Naive thymus-derived CD4-positive, alpha-beta T cell (primary cell): ENCODE measurements at regions not wholly inside any gene's neighbourhood (a gene's known extent, or its start where the extent isn't known, plus 50 kb on each side); places are given as distances from the start of the nearest gene placed in this dataset.

Experiments
- ATAC-seq: fragments of 150-1000 bp; cut with Tn5 transposase; 2 replicates; pipeline ENCODE4 v1.10.0; 2021; ENCODE audit warnings: mild to moderate bottlenecking, moderate library complexity
- CTCF ChIA-PET: fragments of 350-600 bp; sonication (Branson Sonifier 250); formaldehyde crosslinking; loops from one replicate; lab custom pipeline; 2021; ENCODE audit warnings: antibody characterized with exemption; lab: Charles Lee
- POLR2A ChIA-PET: fragments of 350-600 bp; sonication (Branson Sonifier 250); formaldehyde crosslinking; loops from one replicate; lab custom pipeline; 2021; ENCODE audit warnings: antibody characterized with exemption, inconsistent platforms; lab: Charles Lee
- DNase-seq, 9 donors: peaks; one replicate each; pipeline versions ENCODE4 v3.0.0 to v3.0.0-alpha.2; 2020 to 2022; ENCODE audit warnings: mixed read lengths in 1 of 9
- H3K27ac ChIP-seq: one replicate; pipeline ENCODE4 v1.7.0; 2013; ENCODE audit warnings: mild to moderate bottlenecking, low read depth, low read length, moderate library complexity
- H3K27me3 ChIP-seq, 2 donors: one replicate each; pipeline ENCODE4 v1.7.0; 2013; ENCODE audit warnings: low read length in 2 of 2, mild to moderate bottlenecking in 2 of 2, moderate library complexity in 2 of 2; ENCODE audit not compliant: control insufficient read depth in 2 of 2, insufficient read depth in 2 of 2
- H3K36me3 ChIP-seq, 3 experiments: 1 replicate in 2 of 3; 2 replicates in 1 of 3; pipeline ENCODE4 v1.7.0; 2013; ENCODE audit warnings: low read length in 3 of 3, mild to moderate bottlenecking in 3 of 3, moderate library complexity in 1 of 3; ENCODE audit not compliant: insufficient read depth in 3 of 3, control insufficient read depth in 2 of 3
- H3K4me1 ChIP-seq, 2 donors: one replicate each; pipeline ENCODE4 v1.7.0; 2013; ENCODE audit warnings: low read length in 2 of 2, mild to moderate bottlenecking in 2 of 2, moderate library complexity in 1 of 2; ENCODE audit not compliant: control insufficient read depth in 2 of 2, insufficient read depth in 2 of 2
- H3K4me3 ChIP-seq: 2 replicates; pipeline ENCODE4 v1.7.0; 2013; ENCODE audit warnings: mild to moderate bottlenecking, low read length
- H3K9me3 ChIP-seq, 3 experiments: 1 replicate in 2 of 3; 2 replicates in 1 of 3; pipeline ENCODE4 v1.7.0; 2013; ENCODE audit warnings: low read length in 3 of 3; ENCODE audit not compliant: control insufficient read depth in 2 of 3
- H3K27ac Mint-ChIP-seq, 9 donors: one replicate each; pipeline ENCODE4 v1.8.0; 2020 to 2022; ENCODE audit warnings: mixed read lengths in 9 of 9, mild to moderate bottlenecking in 8 of 9, moderate library complexity in 5 of 9, inconsistent platforms in 2 of 9
- H3K27me3 Mint-ChIP-seq, 5 donors: one replicate each; pipeline ENCODE4 v1.8.0; 2021 to 2022; ENCODE audit warnings: mixed read lengths in 5 of 5, mild to moderate bottlenecking in 1 of 5
- H3K36me3 Mint-ChIP-seq, 5 donors: one replicate each; pipeline ENCODE4 v1.8.0; 2020 to 2022; ENCODE audit warnings: mixed read lengths in 5 of 5, mild to moderate bottlenecking in 3 of 5, inconsistent platforms in 1 of 5
- H3K4me1 Mint-ChIP-seq, 7 donors: one replicate each; pipeline ENCODE4 v1.8.0; 2020 to 2022; ENCODE audit warnings: mixed read lengths in 7 of 7, mild to moderate bottlenecking in 3 of 7, inconsistent platforms in 1 of 7
- H3K4me3 Mint-ChIP-seq, 10 donors: one replicate each; pipeline ENCODE4 v1.8.0; 2020 to 2022; ENCODE audit warnings: mild to moderate bottlenecking in 10 of 10, mixed read lengths in 10 of 10, moderate library complexity in 6 of 10, inconsistent platforms in 2 of 10
- H3K9me3 Mint-ChIP-seq, 11 donors: one replicate each; pipeline ENCODE4 v1.8.0; 2020 to 2022; ENCODE audit warnings: mixed read lengths in 11 of 11, mild to moderate bottlenecking in 4 of 11, inconsistent platforms in 1 of 11, moderate library complexity in 1 of 11
- intact Hi-C, 2 donors: fragments of 100-400 bp; cut with micrococcal nuclease; formaldehyde crosslinking; loops; one replicate each; pipeline ENCODE4 v1.15.1; 2023

- ChIA-PET POLR2A (no interaction called here), CTCF (no interaction called here)
- DNase-seq (no peak), ATAC-seq (no peak)
- no peak overlapping the region for H3K4me3 Mint-ChIP-seq
- Histone ChIP-seq H3K36me3 (no peaks in the 10 kb centered on the region), H3K27me3 (no peaks in the 10 kb centered on the region), H3K27ac (no peak overlapping the region), H3K4me3 (no peak overlapping the region), H3K4me1 (no peaks in the 10 kb centered on the region), H3K9me3 (peaks cover 0 to 4% (median 0%) of the 10 kb centered on the region in 3 experiments)
- peaks cover 0 to 21% (median 7%) of the 10 kb centered on the region in 11 donors for H3K9me3 Mint-ChIP-seq
- H3K36me3 Mint-ChIP-seq: peaks cover 0 to 4% (median 0%) of the 10 kb centered on the region in 5 donors
- peaks cover 3 to 12% (median 10%) of the 10 kb centered on the region in 5 donors for H3K27me3 Mint-ChIP-seq
- H3K4me1 Mint-ChIP-seq: no peaks in the 10 kb centered on the region
- H3K27ac Mint-ChIP-seq: no peak overlapping the region
- intact Hi-C loops: no loop called here
Observed at GRCh38 chr18:61664419-61665084, 228.3 kb downstream of the RNF152 start.

- H3K9me3 ChIP-seq: peaks cover 0 to 4% (median 0%) of the 10 kb centered on the region in 3 experiments
- no peaks in the 10 kb centered on the region for H3K4me1 ChIP-seq
- no peaks in the 10 kb centered on the region for H3K27me3 ChIP-seq
- ChIA-PET CTCF (no interaction called here), POLR2A (no interaction called here)
- H3K4me1 Mint-ChIP-seq: no peaks in the 10 kb centered on the region
- intact Hi-C loops: no loop called here
- H3K9me3 Mint-ChIP-seq: peaks cover 0 to 21% (median 7%) of the 10 kb centered on the region in 11 donors
- H3K27ac ChIP-seq: no peak overlapping the region
- H3K27me3 Mint-ChIP-seq: peaks cover 3 to 21% (median 12%) of the 10 kb centered on the region in 5 donors
- no peak overlapping the region for H3K4me3 ChIP-seq
- no peaks in the 10 kb centered on the region for H3K36me3 ChIP-seq
- H3K4me3 Mint-ChIP-seq: no peak overlapping the region
- H3K27ac Mint-ChIP-seq: no peak overlapping the region
- DNase-seq (no peak), ATAC-seq (no peak)
- H3K36me3 Mint-ChIP-seq: peaks cover 0 to 4% (median 0%) of the 10 kb centered on the region in 5 donors
Observed at GRCh38 chr18:61662726-61663125, 230.1 kb downstream of the RNF152 start.

GRCh38 chr18:61658431-61658830, 234.4 kb downstream of the RNF152 start:
- H3K9me3 Mint-ChIP-seq: peaks cover 0 to 21% (median 7%) of the 10 kb centered on the region in 11 donors
- Histone ChIP-seq H3K27me3 (no peaks in the 10 kb centered on the region), H3K4me3 (no peak overlapping the region), H3K36me3 (no peaks in the 10 kb centered on the region), H3K27ac (no peak overlapping the region), H3K4me1 (no peaks in the 10 kb centered on the region), H3K9me3 (peaks cover 0 to 4% (median 0%) of the 10 kb centered on the region in 3 experiments)
- H3K27ac Mint-ChIP-seq: no peak overlapping the region
- no peak for DNase-seq
- no peak for ATAC-seq
- H3K4me1 Mint-ChIP-seq: no peaks in the 10 kb centered on the region
- H3K36me3 Mint-ChIP-seq: peaks cover 0 to 4% (median 0%) of the 10 kb centered on the region in 5 donors
- ChIA-PET CTCF (no interaction called here), POLR2A (no interaction called here)
- H3K4me3 Mint-ChIP-seq: no peak overlapping the region
- intact Hi-C loops: no loop called here
- H3K27me3 Mint-ChIP-seq: peaks cover 3 to 23% (median 12%) of the 10 kb centered on the region in 5 donors

GRCh38 chr18:61657066-61657732, 235.6 kb downstream of the RNF152 start:
- DNase-seq: no peak
- intact Hi-C loops: no loop called here
- Histone ChIP-seq H3K9me3 (peaks cover 0 to 2% (median 0%) of the 10 kb centered on the region in 3 experiments), H3K36me3 (no peaks in the 10 kb centered on the region), H3K27ac (no peak overlapping the region), H3K4me3 (no peak overlapping the region), H3K4me1 (no peaks in the 10 kb centered on the region), H3K27me3 (no peaks in the 10 kb centered on the region)
- no peaks in the 10 kb centered on the region for H3K4me1 Mint-ChIP-seq
- no peak for ATAC-seq
- ChIA-PET POLR2A (no interaction called here), CTCF (interaction anchor here (0.8 kb wide), 1 partner anchor 94 kb away, joined by 3 read pairs; no protein-coding TSS in a partner anchor)
- peaks cover 0 to 15% (median 4%) of the 10 kb centered on the region in 11 donors for H3K9me3 Mint-ChIP-seq
- H3K27me3 Mint-ChIP-seq: peaks cover 3 to 23% (median 12%) of the 10 kb centered on the region in 5 donors
- no peaks in the 10 kb centered on the region for H3K36me3 Mint-ChIP-seq
- no peak overlapping the region for H3K27ac Mint-ChIP-seq
- H3K4me3 Mint-ChIP-seq: no peak overlapping the region

- Mint-ChIP-seq H3K27me3 (peaks cover under 1 to 19% (median 8%) of the 10 kb centered on the region in 5 donors), H3K4me1 (no peaks in the 10 kb centered on the region), H3K9me3 (peaks cover 0 to 6% (median 1%) of the 10 kb centered on the region in 11 donors), H3K27ac (no peak overlapping the region), H3K4me3 (no peak overlapping the region), H3K36me3 (no peaks in the 10 kb centered on the region)
- no peaks in the 10 kb centered on the region for H3K27me3 ChIP-seq
- no peak overlapping the region for H3K27ac ChIP-seq
- ChIA-PET CTCF (no interaction called here), POLR2A (no interaction called here)
- H3K9me3 ChIP-seq: no peaks in the 10 kb centered on the region
- intact Hi-C loops: no loop called here
- ATAC-seq: no peak
- H3K4me3 ChIP-seq: no peak overlapping the region
- H3K4me1 ChIP-seq: no peaks in the 10 kb centered on the region
- no peaks in the 10 kb centered on the region for H3K36me3 ChIP-seq
- DNase-seq: no peak
Observed at GRCh38 chr18:61655630-61656029, 237.2 kb downstream of the RNF152 start.

- Histone ChIP-seq H3K27me3 (no peaks in the 10 kb centered on the region), H3K27ac (no peak overlapping the region), H3K9me3 (no peaks in the 10 kb centered on the region), H3K4me1 (no peaks in the 10 kb centered on the region), H3K36me3 (no peaks in the 10 kb centered on the region), H3K4me3 (no peak overlapping the region)
- Mint-ChIP-seq H3K9me3 (peaks cover 0 to 4% (median 0%) of the 10 kb centered on the region in 11 donors), H3K4me1 (no peaks in the 10 kb centered on the region), H3K4me3 (no peak overlapping the region), H3K27me3 (peaks cover 1 to 18% (median 3%) of the 10 kb centered on the region in 5 donors), H3K27ac (no peak overlapping the region), H3K36me3 (no peaks in the 10 kb centered on the region)
- ATAC-seq (no peak), DNase-seq (no peak)
- ChIA-PET POLR2A (no interaction called here), CTCF (no interaction called here)
- intact Hi-C loops: no loop called here
Observed at GRCh38 chr18:61653823-61654551, 238.8 kb downstream of the RNF152 start.
